Activated naive CD8-positive, alpha-beta T cell treated with anti-CD3 and anti-CD28 coated beads, Interleukin-2, amount 50 U/mL, for 16 hours (primary cell): ENCODE measurements at regions not wholly inside any gene's neighbourhood (a gene's known extent, or its start where the extent isn't known, plus 50 kb on each side); places are given as distances from the start of the nearest gene placed in this dataset.
A peak's percentile ranks its signal among the peaks of the same experiment; 100 is the strongest.

Source experiments
- DNase-seq: peaks from one replicate; pipeline ENCODE4 v3.0.0-alpha.2; 2020; ENCODE audit warnings: low read depth, low spot score

GRCh38 chr9:129270205-129270604 lies 92.1 kb upstream of the IER5L start:
- no peak for DNase-seq

GRCh38 chr9:129267141-129267540 lies 89.1 kb upstream of the IER5L start:
- no peak for DNase-seq

- DNase-seq, result no peak
These were observed 88.5 kb upstream of the IER5L start for GRCh38 chr9:129266536-129266935.

GRCh38 chr9:129264388-129264787 lies 86.3 kb upstream of the IER5L start:
- DNase-seq, result no peak

- DNase-seq, result no peak
These were observed 85.8 kb upstream of the IER5L start for GRCh38 chr9:129263836-129264235.

GRCh38 chr9:129262261-129262660 lies 84.2 kb upstream of the IER5L start:
- DNase-seq, result no peak

GRCh38 chr9:129259375-129259774 lies 81.3 kb upstream of the IER5L start:
- no peak for DNase-seq

GRCh38 chr9:129258823-129259301 lies 80.8 kb upstream of the IER5L start:
- no peak for DNase-seq

GRCh38 chr9:129258124-129258822 lies 80.2 kb upstream of the IER5L start:
- DNase-seq, result peak; percentile 84

GRCh38 chr9:129256959-129257713 lies 79.1 kb upstream of the IER5L start:
- no peak for DNase-seq

GRCh38 chr9:129254566-129255287 lies 76.7 kb upstream of the IER5L start:
- no peak for DNase-seq

- no peak for DNase-seq
These were observed 75.8 kb upstream of the IER5L start for GRCh38 chr9:129253803-129254381.

- DNase-seq, result no peak
These were observed 75.1 kb upstream of the IER5L start for GRCh38 chr9:129252937-129253802.

GRCh38 chr9:129250786-129251185 lies 72.7 kb upstream of the IER5L start:
- DNase-seq, result no peak

- DNase-seq, result no peak
These were observed 69.5 kb upstream of the IER5L start for GRCh38 chr9:129247285-129248153.

GRCh38 chr9:129245276-129245675 lies 67.2 kb upstream of the IER5L start:
- DNase-seq, result no peak

GRCh38 chr9:129242971-129243561 lies 65.0 kb upstream of the IER5L start:
- DNase-seq, result no peak

GRCh38 chr9:129242191-129242941 lies 64.3 kb upstream of the IER5L start:
- DNase-seq, result no peak

GRCh38 chr9:129241725-129242124 lies 63.7 kb upstream of the IER5L start:
- no peak for DNase-seq
